ENCODE measurements at regions not wholly inside any gene's neighbourhood (a gene's known extent, or its start where the extent isn't known, plus 50 kb on each side); places are given as distances from the start of the nearest gene placed in this dataset.

DNA sequence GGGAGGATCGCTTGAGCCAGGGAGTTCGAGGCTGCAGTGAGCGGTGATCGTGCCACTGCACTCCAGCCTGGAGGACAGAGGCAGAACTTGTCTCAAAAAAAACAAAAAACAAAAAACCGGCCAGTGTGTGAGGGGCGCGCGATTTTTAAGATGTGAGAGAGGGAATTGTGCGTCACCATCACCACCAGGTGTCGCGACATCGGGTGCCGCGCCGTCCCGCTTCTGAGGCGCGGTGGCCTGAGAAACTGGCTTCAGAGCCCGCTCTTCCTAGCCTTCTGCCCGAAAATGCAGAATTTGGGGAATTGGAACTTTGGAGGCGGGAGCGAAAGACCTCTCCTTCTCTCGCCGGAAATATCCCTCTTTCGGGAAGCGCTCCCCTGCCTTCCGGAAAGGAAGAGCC lies 524.8 kb downstream of the KCNJ18 start (continued):
- TF ChIP-seq YY1 (IDR thresholded peaks at IDR 0.05; ENCODE audit: extremely low read depth, insufficient replicate concordance, low read depth, low read length) (no peak), SIN3A (IDR thresholded peaks at IDR 0.05; ENCODE audit: low read depth) (no peak), EZH2 (IDR thresholded peaks at IDR 0.05) (no peak), EGR1 (IDR thresholded peaks at IDR 0.05; ENCODE audit: low read depth) (no peak)

DNA sequence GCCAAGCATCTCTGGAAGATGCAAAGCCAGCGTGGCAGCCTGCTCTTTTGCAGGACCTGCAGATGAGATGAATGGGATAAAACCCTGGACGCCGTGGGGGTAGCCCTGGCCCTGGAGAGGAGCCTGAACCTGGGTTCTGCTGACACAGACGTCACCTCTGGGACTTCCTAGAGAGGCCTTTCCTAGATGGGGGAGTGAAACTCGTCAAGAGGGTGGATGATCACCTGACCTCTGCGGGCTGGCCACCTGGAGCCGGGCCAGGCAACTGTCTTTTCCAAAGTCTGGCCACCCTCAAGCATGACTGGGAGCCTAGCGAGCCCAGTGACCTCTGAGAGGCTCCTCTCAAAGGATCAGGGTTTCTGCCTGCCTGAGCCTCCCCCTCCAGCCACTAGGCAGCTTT lies 529.0 kb downstream of the KCNJ18 start:
- Histone ChIP-seq H3K27me3 (ENCODE audit: insufficient read depth, low read length) (no peaks in the 10 kb centered on the region), H3K4me2 (ENCODE audit: low read length) (no peak overlapping the region), H3K4me3 (replicated peaks in 1 of 2; ENCODE audit: low read depth in 1 of 2, low read length in 2 of 2) (no peak overlapping the region), H3K79me2 (ENCODE audit: insufficient read depth, low read length) (no peaks in the 10 kb centered on the region), H3K9me2 (ENCODE audit: insufficient read depth) (no peaks in the 10 kb centered on the region), H2AFZ (ENCODE audit: low read depth, low read length, poor library complexity, severe bottlenecking) (no peak overlapping the region), H3K9ac (ENCODE audit: low read length) (no peak overlapping the region), H3K27ac (ENCODE audit: low read depth, low read length) (no peak overlapping the region), H3K9me3 (ENCODE audit: control insufficient read depth in 1 of 2, insufficient read depth in 1 of 2, low read depth in 1 of 2, low read length in 2 of 2) (peaks cover 0 to 4% of the 10 kb centered on the region in 2 experiments; a peak in 2 of 4 replicates), H3K4me1 (ENCODE audit: control insufficient read depth in 1 of 2, insufficient read depth in 2 of 2, low read length in 2 of 2) (no peaks in the 10 kb centered on the region), H3K36me3 (ENCODE audit: control insufficient read depth in 1 of 2, insufficient read depth in 2 of 2, low read length in 2 of 2) (no peaks in the 10 kb centered on the region), H4K20me1 (ENCODE audit: insufficient read depth) (no peaks in the 10 kb centered on the region)
- ATAC-seq = no peak
- ChIA-PET RAD21 (ENCODE audit: low non-redundant PET in 1 of 2, low total read pairs in 2 of 2, uncharacterized antibody in 2 of 2, unreplicated experiment in 2 of 2) (no interaction called here), CTCF (no interaction called here), POLR2A (no interaction called here)
- no peak for DNase-seq (ENCODE audit: low read depth, low spot score)
- BruUV-seq (replicated peaks) = no TSS peak
- TF ChIP-seq SRF (IDR thresholded peaks at IDR 0.05; ENCODE audit: low read depth) = no peak
- TF ChIP-seq, protein P1, sequence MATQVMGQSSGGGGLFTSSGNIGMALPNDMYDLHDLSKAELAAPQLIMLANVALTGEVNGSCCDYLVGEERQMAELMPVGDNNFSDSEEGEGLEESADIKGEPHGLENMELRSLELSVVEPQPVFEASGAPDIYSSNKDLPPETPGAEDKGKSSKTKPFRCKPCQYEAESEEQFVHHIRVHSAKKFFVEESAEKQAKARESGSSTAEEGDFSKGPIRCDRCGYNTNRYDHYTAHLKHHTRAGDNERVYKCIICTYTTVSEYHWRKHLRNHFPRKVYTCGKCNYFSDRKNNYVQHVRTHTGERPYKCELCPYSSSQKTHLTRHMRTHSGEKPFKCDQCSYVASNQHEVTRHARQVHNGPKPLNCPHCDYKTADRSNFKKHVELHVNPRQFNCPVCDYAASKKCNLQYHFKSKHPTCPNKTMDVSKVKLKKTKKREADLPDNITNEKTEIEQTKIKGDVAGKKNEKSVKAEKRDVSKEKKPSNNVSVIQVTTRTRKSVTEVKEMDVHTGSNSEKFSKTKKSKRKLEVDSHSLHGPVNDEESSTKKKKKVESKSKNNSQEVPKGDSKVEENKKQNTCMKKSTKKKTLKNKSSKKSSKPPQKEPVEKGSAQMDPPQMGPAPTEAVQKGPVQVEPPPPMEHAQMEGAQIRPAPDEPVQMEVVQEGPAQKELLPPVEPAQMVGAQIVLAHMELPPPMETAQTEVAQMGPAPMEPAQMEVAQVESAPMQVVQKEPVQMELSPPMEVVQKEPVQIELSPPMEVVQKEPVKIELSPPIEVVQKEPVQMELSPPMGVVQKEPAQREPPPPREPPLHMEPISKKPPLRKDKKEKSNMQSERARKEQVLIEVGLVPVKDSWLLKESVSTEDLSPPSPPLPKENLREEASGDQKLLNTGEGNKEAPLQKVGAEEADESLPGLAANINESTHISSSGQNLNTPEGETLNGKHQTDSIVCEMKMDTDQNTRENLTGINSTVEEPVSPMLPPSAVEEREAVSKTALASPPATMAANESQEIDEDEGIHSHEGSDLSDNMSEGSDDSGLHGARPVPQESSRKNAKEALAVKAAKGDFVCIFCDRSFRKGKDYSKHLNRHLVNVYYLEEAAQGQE (IDR thresholded peaks at IDR 0.05; ENCODE audit: low read depth) = no peak
- no peak for TF ChIP-seq CEBPB (IDR thresholded peaks at IDR 0.05; ENCODE audit: low read depth)
- TF ChIP-seq EZH2phosphoT487 (IDR thresholded peaks at IDR 0.05; ENCODE audit: borderline replicate concordance) = no peak
- TF ChIP-seq RAD21 (IDR thresholded peaks at IDR 0.05; ENCODE audit: low read depth) = no peak
- TF ChIP-seq ZNF274 (IDR thresholded peaks at IDR 0.05; ENCODE audit: low read depth, low read length) = no peak
- no peak for TF ChIP-seq FOSL1 (IDR thresholded peaks at IDR 0.05; ENCODE audit: low read depth)
- no peak for TF ChIP-seq POLR2AphosphoS5 (IDR thresholded peaks at IDR 0.05; ENCODE audit: low read depth, low read length)
- no peak for TF ChIP-seq YY1 (IDR thresholded peaks at IDR 0.05; ENCODE audit: extremely low read depth, insufficient replicate concordance, low read depth, low read length)
- no peak for TF ChIP-seq JUND (IDR thresholded peaks at IDR 0.05)
- no peak for TF ChIP-seq ZFX (IDR thresholded peaks at IDR 0.05)
- no peak for TF ChIP-seq SP1 (IDR thresholded peaks at IDR 0.05; ENCODE audit: low read depth)
- TF ChIP-seq ELF1 (IDR thresholded peaks at IDR 0.05; ENCODE audit: borderline replicate concordance, low read depth) = no peak
- TF ChIP-seq EGR1 (IDR thresholded peaks at IDR 0.05; ENCODE audit: low read depth) = no peak
- TF ChIP-seq, protein P2, sequence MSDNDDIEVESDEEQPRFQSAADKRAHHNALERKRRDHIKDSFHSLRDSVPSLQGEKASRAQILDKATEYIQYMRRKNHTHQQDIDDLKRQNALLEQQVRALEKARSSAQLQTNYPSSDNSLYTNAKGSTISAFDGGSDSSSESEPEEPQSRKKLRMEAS (IDR thresholded peaks at IDR 0.05) = no peak
- no peak for TF ChIP-seq POLR2A (IDR thresholded peaks at IDR 0.05; ENCODE audit: borderline replicate concordance, extremely low read depth, insufficient read depth, insufficient read length)
- no peak for TF ChIP-seq SIN3A (IDR thresholded peaks at IDR 0.05; ENCODE audit: low read depth)
- TF ChIP-seq CBX3 (IDR thresholded peaks at IDR 0.05; ENCODE audit: low read depth) = no peak
- TF ChIP-seq, protein P3, sequence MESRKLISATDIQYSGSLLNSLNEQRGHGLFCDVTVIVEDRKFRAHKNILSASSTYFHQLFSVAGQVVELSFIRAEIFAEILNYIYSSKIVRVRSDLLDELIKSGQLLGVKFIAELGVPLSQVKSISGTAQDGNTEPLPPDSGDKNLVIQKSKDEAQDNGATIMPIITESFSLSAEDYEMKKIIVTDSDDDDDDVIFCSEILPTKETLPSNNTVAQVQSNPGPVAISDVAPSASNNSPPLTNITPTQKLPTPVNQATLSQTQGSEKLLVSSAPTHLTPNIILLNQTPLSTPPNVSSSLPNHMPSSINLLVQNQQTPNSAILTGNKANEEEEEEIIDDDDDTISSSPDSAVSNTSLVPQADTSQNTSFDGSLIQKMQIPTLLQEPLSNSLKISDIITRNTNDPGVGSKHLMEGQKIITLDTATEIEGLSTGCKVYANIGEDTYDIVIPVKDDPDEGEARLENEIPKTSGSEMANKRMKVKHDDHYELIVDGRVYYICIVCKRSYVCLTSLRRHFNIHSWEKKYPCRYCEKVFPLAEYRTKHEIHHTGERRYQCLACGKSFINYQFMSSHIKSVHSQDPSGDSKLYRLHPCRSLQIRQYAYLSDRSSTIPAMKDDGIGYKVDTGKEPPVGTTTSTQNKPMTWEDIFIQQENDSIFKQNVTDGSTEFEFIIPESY (IDR thresholded peaks at IDR 0.05; ENCODE audit: extremely low read depth, insufficient replicate concordance, low read length) = no peak
- intact Hi-C loops (cut with micrococcal nuclease) = no loop called here

Measured in HCT116 (cell line).